Upper lobe of left lung (tissue), 6 donors: ENCODE measurements at regions not wholly inside any gene's neighbourhood (a gene's known extent, or its start where the extent isn't known, plus 50 kb on each side); places are given as distances from the start of the nearest gene placed in this dataset.
A peak's percentile ranks its signal among the peaks of the same experiment; 100 is the strongest.

Experiments
- ATAC-seq, 2 donors: fragments of 200-7000 bp; cut with Tn5 transposase; one replicate each; pipeline ENCODE4 v1.9.1; 2022; ENCODE audit warnings: mild to moderate bottlenecking in 2 of 2, moderate library complexity in 2 of 2; ENCODE audit not compliant: low FRiP score in 2 of 2
- DNase-seq, 2 donors: peaks; one replicate each; pipeline ENCODE4 v3.0.0-alpha.2; 2019 to 2020
- H3K27ac ChIP-seq, 4 donors: fragments of 200-600 bp; sonication (generic); one replicate each; pipeline ENCODE4 v1.5.1; 2016 to 2019
- H3K27me3 ChIP-seq, 4 donors: fragments of 200-600 bp; sonication (generic); one replicate each; pipeline ENCODE4 v1.5.1; 2017 to 2019
- H3K36me3 ChIP-seq, 4 donors: fragments of 200-600 bp; sonication (generic); one replicate each; pipeline ENCODE4 v1.5.1; 2016 to 2019
- H3K4me1 ChIP-seq, 4 donors: fragments of 200-600 bp; sonication (generic); one replicate each; pipeline ENCODE4 v1.5.1; 2018 to 2019
- H3K4me3 ChIP-seq, 4 donors: fragments of 200-600 bp; sonication (generic); one replicate each; pipeline ENCODE4 v1.5.1; 2017 to 2019; ENCODE audit warnings: mild to moderate bottlenecking in 2 of 4, moderate library complexity in 1 of 4
- H3K9me3 ChIP-seq, 4 donors: fragments of 200-600 bp; sonication (generic); one replicate each; pipeline ENCODE4 v1.5.1; 2018 to 2019
- CTCF ChIP-seq, 6 experiments: fragments of 450-650 bp in 4 of 6; fragments of 200-600 bp in 2 of 6; sonication (generic) in 2 of 6; IDR thresholded peaks; one replicate each; pipeline ENCODE4 v1.5.1; 2016 to 2019; ENCODE audit warnings: antibody characterized with exemption in 6 of 6
- EP300 ChIP-seq, 4 donors: sonication (generic); formaldehyde crosslinking; IDR thresholded peaks; one replicate each; pipeline ENCODE4 v1.5.1; 2017; ENCODE audit warnings: antibody characterized with exemption in 4 of 4, control low read depth in 2 of 4
- POLR2A ChIP-seq, 4 donors: fragments of 450-650 bp; IDR thresholded peaks; one replicate each; pipeline ENCODE4 v1.5.1; 2016 to 2017; ENCODE audit warnings: antibody characterized with exemption in 4 of 4, mild to moderate bottlenecking in 2 of 4
- POLR2AphosphoS5 ChIP-seq, 2 donors: sonication (generic); formaldehyde crosslinking; IDR thresholded peaks; one replicate each; pipeline ENCODE4 v1.5.1; 2017; ENCODE audit warnings: antibody characterized with exemption in 2 of 2
- WGBS, 2 donors: methylation state at CpG; one replicate each; pipeline ENCODE4 v1.1.5; 2017 to 2018; 5-methylcytosine and 5-hydroxymethylcytosine counted together
- donor health status: DM: no; HTN: no; CAD: no; lungs with moderate emphysema.
- donor health status: DM: no; HTN: yes; CAD: no; lungs with severe emphysema.

DNA sequence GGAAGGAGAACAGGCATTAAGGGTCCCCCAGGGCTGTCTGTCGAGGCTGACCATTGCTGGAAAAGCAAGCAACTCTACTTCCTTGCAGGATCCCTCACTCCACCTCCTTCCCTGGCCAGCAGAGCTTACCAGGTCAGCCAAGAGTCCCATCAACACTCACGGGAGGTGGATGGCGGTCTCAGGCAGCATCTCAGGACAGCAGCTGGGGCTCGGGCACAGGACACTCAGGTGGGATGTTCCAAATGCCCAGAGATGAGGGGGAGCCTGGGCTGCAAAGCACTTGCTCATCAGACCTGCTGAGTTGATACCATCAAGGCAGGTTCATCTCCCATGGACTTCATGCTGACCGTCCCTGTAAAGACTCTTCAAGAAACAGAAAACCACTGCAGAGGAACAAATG lies 559.8 kb downstream of the NPHP4 start:
- Histone ChIP-seq H3K27ac (no peak overlapping the region), H3K4me3 (no peak overlapping the region), H3K4me1 (no peaks in the 10 kb centered on the region), H3K36me3 (no peaks in the 10 kb centered on the region), H3K27me3 (no peaks in the 10 kb centered on the region), H3K9me3 (no peaks in the 10 kb centered on the region)
- WGBS, 2 donors = 79% methylated on average over 5 of the region's 5 CpGs; no CpG with 5 or more reads in 1 of the 2 donors
- ATAC-seq = no peak
- TF ChIP-seq CTCF (IDR thresholded peaks at IDR 0.05) = no peak
- TF ChIP-seq POLR2A (IDR thresholded peaks at IDR 0.05) = no peak
- no peak for TF ChIP-seq EP300 (IDR thresholded peaks at IDR 0.05)
- TF ChIP-seq POLR2AphosphoS5 (IDR thresholded peaks at IDR 0.05) = no peak
- DNase-seq = no peak

DNA sequence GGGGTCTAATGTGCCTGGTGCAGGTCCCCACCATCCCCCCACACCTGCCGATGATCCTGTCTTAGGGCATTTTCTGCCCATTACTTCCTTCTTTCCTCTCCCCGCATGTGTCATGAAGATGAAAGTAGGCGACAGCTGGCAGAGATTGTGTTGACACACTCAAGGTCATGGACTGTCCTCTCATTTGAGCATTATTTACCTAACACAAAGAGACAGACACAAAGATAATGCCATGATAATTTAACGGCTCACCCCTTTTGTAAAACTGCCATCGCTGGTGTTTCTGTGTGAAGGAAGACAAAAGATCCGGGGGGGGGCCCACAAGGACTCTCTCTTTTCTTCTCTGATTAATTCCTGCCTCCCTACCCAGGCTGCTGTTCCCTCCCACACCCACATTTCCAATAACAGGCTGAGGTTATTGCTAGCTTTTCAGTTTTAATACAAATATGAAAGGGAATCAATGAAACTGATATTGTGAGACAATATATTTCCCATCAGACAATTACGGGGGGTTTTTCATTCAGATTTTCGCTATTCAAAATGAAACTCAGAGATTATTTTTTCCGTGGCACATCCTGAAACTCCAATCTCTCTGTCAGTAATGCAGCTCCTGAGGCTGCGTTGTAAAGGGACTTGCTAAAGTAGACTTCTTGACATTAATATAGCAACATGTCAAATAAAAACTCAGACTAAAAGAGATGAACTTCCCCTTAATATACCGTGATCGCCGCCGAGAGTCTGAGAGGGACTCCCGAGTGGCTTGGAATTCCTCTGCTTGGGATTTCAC lies 561.1 kb downstream of the NPHP4 start:
- Histone ChIP-seq H3K4me1 (no peaks in the 10 kb centered on the region), H3K27ac (no peak overlapping the region), H3K9me3 (no peaks in the 10 kb centered on the region), H3K4me3 (no peak overlapping the region), H3K27me3 (no peaks in the 10 kb centered on the region), H3K36me3 (no peaks in the 10 kb centered on the region)
- 43 to 46% methylated on average over 15 of the region's 15 CpGs for WGBS, 2 donors
- ATAC-seq = no peak
- TF ChIP-seq POLR2A (IDR thresholded peaks at IDR 0.05) = no peak
- TF ChIP-seq EP300 (IDR thresholded peaks at IDR 0.05) = no peak
- TF ChIP-seq CTCF (IDR thresholded peaks at IDR 0.05) = no peak
- no peak for TF ChIP-seq POLR2AphosphoS5 (IDR thresholded peaks at IDR 0.05)
- DNase-seq = no peak

GRCh38 chr1:5430136-5430535 lies 562.1 kb downstream of the NPHP4 start:
- H3K27me3 ChIP-seq = no peaks in the 10 kb centered on the region
- peak in 1 of 2 donors; percentile 8 for ATAC-seq
- no peak overlapping the region for H3K27ac ChIP-seq
- H3K36me3 ChIP-seq = no peaks in the 10 kb centered on the region
- H3K9me3 ChIP-seq = no peaks in the 10 kb centered on the region
- H3K4me1 ChIP-seq = no peaks in the 10 kb centered on the region
- TF ChIP-seq CTCF (IDR thresholded peaks at IDR 0.05) (no peak), POLR2AphosphoS5 (IDR thresholded peaks at IDR 0.05) (no peak), EP300 (IDR thresholded peaks at IDR 0.05) (no peak)
- H3K4me3 ChIP-seq = no peak overlapping the region
- no peak for DNase-seq
- WGBS, 2 donors = 69 to 76% methylated on average over 4 of the region's 4 CpGs

- WGBS, 2 donors = 74 to 75% methylated on average over 7 of the region's 7 CpGs
These were observed 563.9 kb downstream of the NPHP4 start for GRCh38 chr1:5428351-5428750.

More at GRCh38 chr1:5428351-5428750, 563.9 kb downstream of the NPHP4 start:
- no peak for DNase-seq
- Histone ChIP-seq H3K36me3 (no peaks in the 10 kb centered on the region), H3K27ac (no peak overlapping the region), H3K27me3 (no peaks in the 10 kb centered on the region), H3K4me3 (no peak overlapping the region), H3K4me1 (peaks cover 0 to 1% (median 0%) of the 10 kb centered on the region in 4 donors), H3K9me3 (no peaks in the 10 kb centered on the region)
- no peak for ATAC-seq
- TF ChIP-seq CTCF (IDR thresholded peaks at IDR 0.05) (no peak), POLR2AphosphoS5 (IDR thresholded peaks at IDR 0.05) (no peak), EP300 (IDR thresholded peaks at IDR 0.05) (no peak), POLR2A (IDR thresholded peaks at IDR 0.05) (no peak)
